GM19455 (cell line): ENCODE measurements at regions not wholly inside any gene's neighbourhood (a gene's known extent, or its start where the extent isn't known, plus 50 kb on each side); places are given as distances from the start of the nearest gene placed in this dataset.
"Not testable (repeated sequence)": the region's sequence is repeated elsewhere in the genome, so short reads cannot be mapped to it uniquely, and the experiment has no call there.

Source experiments
- ATAC-seq: cut with Tn5 transposase; IDR thresholded peaks from one replicate; pipeline ENCODE4 v1.9.1; 2021; ENCODE audit not compliant: unreplicated experiment

- not testable (repeated sequence) for ATAC-seq
Observed at GRCh38 chr14:87734577-87735360, 258.2 kb downstream of the GALC start.

- ATAC-seq = not testable (repeated sequence)
Observed at GRCh38 chr14:87733115-87733514, 259.9 kb downstream of the GALC start.

GRCh38 chr14:87732562-87732961 lies 260.4 kb downstream of the GALC start:
- ATAC-seq = no peak

- no peak for ATAC-seq
Observed at GRCh38 chr14:87725318-87725717, 267.7 kb downstream of the GALC start.

GRCh38 chr14:87712396-87713090 lies 280.4 kb downstream of the GALC start:
- no peak for ATAC-seq

- ATAC-seq = no peak
Observed at GRCh38 chr14:87705439-87705896, 287.5 kb downstream of the GALC start.

GRCh38 chr14:87698481-87698880 lies 294.5 kb downstream of the GALC start:
- ATAC-seq = no peak

GRCh38 chr14:87696485-87696884 lies 296.5 kb downstream of the GALC start:
- ATAC-seq = no peak

- no peak for ATAC-seq
Observed at GRCh38 chr14:87691042-87691881, 301.7 kb downstream of the GALC start.

- no peak for ATAC-seq
Observed at GRCh38 chr14:87690076-87690613, 302.8 kb downstream of the GALC start.

- ATAC-seq = no peak
Observed at GRCh38 chr14:87688524-87688923, 304.5 kb downstream of the GALC start.

GRCh38 chr14:87687420-87687819 lies 305.6 kb downstream of the GALC start:
- no peak for ATAC-seq

GRCh38 chr14:87686746-87687145 lies 306.2 kb downstream of the GALC start:
- no peak for ATAC-seq

GRCh38 chr14:87679866-87680265 lies 313.1 kb downstream of the GALC start:
- no peak for ATAC-seq

GRCh38 chr14:87678624-87679023 lies 314.4 kb downstream of the GALC start:
- ATAC-seq = no peak

GRCh38 chr14:87676814-87677437 lies 316.1 kb downstream of the GALC start:
- no peak for ATAC-seq

GRCh38 chr14:87667659-87668058 lies 325.3 kb downstream of the GALC start:
- ATAC-seq = no peak

- no peak for ATAC-seq
Observed at GRCh38 chr14:87656315-87656714, 336.7 kb downstream of the GALC start.

GRCh38 chr14:87652278-87652677 lies 340.7 kb downstream of the GALC start:
- ATAC-seq = no peak

GRCh38 chr14:87644689-87645088 lies 348.3 kb downstream of the GALC start:
- no peak for ATAC-seq

- ATAC-seq = no peak
Observed at GRCh38 chr14:87643005-87643404, 350.0 kb downstream of the GALC start.
